Transverse colon (tissue), 4 donors: ENCODE measurements at regions not wholly inside any gene's neighbourhood (a gene's known extent, or its start where the extent isn't known, plus 50 kb on each side); places are given as distances from the start of the nearest gene placed in this dataset.

Experiments used
- DNase-seq: peaks from one replicate; pipeline ENCODE4 v3.0.0-alpha.2; 2019
- H3K27ac ChIP-seq, 4 donors: fragments of 200-600 bp; sonication (generic); 2 replicates each; pipeline ENCODE4 v1.5.1; 2016 to 2018; ENCODE audit warnings: inconsistent platforms in 4 of 4
- H3K27me3 ChIP-seq: fragments of 200-600 bp; sonication (generic); 2 replicates; pipeline ENCODE4 v1.5.1; 2017; ENCODE audit warnings: inconsistent platforms
- H3K36me3 ChIP-seq, 4 donors: fragments of 200-600 bp; sonication (generic); 2 replicates each; pipeline ENCODE4 v1.5.1; 2017 to 2019; ENCODE audit warnings: inconsistent platforms in 4 of 4
- H3K4me1 ChIP-seq, 4 donors: fragments of 200-600 bp; sonication (generic); 2 replicates each; pipeline ENCODE4 v1.5.1; 2017 to 2020; ENCODE audit warnings: inconsistent platforms in 4 of 4
- H3K4me3 ChIP-seq, 4 donors: fragments of 200-600 bp; sonication (generic); 1 replicate in 1 of 4; 2 replicates in 3 of 4; pipeline versions ENCODE4 v1.5.1 to v1.6.1; 2017 to 2019; ENCODE audit warnings: inconsistent platforms in 4 of 4
- H3K9me3 ChIP-seq, 2 donors: fragments of 200-600 bp; sonication (generic); 2 replicates each; pipeline ENCODE4 v1.5.1; 2017 to 2019; ENCODE audit warnings: inconsistent platforms in 2 of 2
- EP300 ChIP-seq: sonication (generic); formaldehyde crosslinking; IDR thresholded peaks from one replicate; pipeline ENCODE4 v1.6.1; 2017; ENCODE audit warnings: antibody characterized with exemption, low read depth
- POLR2A ChIP-seq: fragments of 450-650 bp; IDR thresholded peaks from one replicate; pipeline ENCODE4 v1.6.1; 2016; ENCODE audit warnings: antibody characterized with exemption, mild to moderate bottlenecking, moderate library complexity
- POLR2AphosphoS5 ChIP-seq, 3 donors: sonication (generic); formaldehyde crosslinking; IDR thresholded peaks; one replicate each; pipeline ENCODE4 v1.6.1; 2016; ENCODE audit warnings: antibody characterized with exemption in 3 of 3
- WGBS, 2 donors: methylation state at CpG; one replicate each; pipeline ENCODE4 v1.1.5; 2018; ENCODE audit warnings: low coverage in 1 of 2; 5-methylcytosine and 5-hydroxymethylcytosine counted together
- in situ Hi-C, 4 donors: fragments of 200-750 bp; cut with MboI; loops; one replicate each; pipeline versions ENCODE4 v1.15.0 to v1.15.1; 2017; ENCODE audit warnings: low sequenced_read_pairs in 3 of 4, low pct_ligation_motif_present in 1 of 4, low pct_unique_long_range_greater_than_20kb in 1 of 4
- intact Hi-C: fragments of 100-400 bp; cut with DNase I; formaldehyde crosslinking; loops from one replicate; pipeline ENCODE4 v1.15.1; 2023; ENCODE audit warnings: low total_unique reads
- TF ChIP-seq, protein P1 (sequence below), 5 experiments: fragments of 200-600 bp in 3 of 5; fragments of 450-650 bp in 2 of 5; sonication (generic) in 3 of 5; IDR thresholded peaks; 1 replicate in 2 of 5; 2 replicates in 3 of 5; pipeline ENCODE4 v1.5.1; 2016 to 2017; ENCODE audit warnings: antibody characterized with exemption in 5 of 5, inconsistent platforms in 3 of 5, mild to moderate bottlenecking in 2 of 5, moderate library complexity in 1 of 5

- 80 to 86% methylated on average over 1 to 4 of the region's 4 CpGs for WGBS, 2 donors
- H3K36me3 ChIP-seq, result no peaks in the 10 kb centered on the region
- H3K4me1 ChIP-seq, result peaks cover 0 to 34% (median 12%) of the 10 kb centered on the region in 4 donors
- H3K9me3 ChIP-seq, result no peaks in the 10 kb centered on the region
- no peak overlapping the region for H3K27ac ChIP-seq
- in situ Hi-C loops, result no loop called here
- intact Hi-C loops, result no loop called here
- TF ChIP-seq POLR2A (no peak), EP300 (no peak), POLR2AphosphoS5 (IDR thresholded peaks at IDR 0.05) (no peak)
- TF ChIP-seq, protein P1, sequence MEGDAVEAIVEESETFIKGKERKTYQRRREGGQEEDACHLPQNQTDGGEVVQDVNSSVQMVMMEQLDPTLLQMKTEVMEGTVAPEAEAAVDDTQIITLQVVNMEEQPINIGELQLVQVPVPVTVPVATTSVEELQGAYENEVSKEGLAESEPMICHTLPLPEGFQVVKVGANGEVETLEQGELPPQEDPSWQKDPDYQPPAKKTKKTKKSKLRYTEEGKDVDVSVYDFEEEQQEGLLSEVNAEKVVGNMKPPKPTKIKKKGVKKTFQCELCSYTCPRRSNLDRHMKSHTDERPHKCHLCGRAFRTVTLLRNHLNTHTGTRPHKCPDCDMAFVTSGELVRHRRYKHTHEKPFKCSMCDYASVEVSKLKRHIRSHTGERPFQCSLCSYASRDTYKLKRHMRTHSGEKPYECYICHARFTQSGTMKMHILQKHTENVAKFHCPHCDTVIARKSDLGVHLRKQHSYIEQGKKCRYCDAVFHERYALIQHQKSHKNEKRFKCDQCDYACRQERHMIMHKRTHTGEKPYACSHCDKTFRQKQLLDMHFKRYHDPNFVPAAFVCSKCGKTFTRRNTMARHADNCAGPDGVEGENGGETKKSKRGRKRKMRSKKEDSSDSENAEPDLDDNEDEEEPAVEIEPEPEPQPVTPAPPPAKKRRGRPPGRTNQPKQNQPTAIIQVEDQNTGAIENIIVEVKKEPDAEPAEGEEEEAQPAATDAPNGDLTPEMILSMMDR (IDR thresholded peaks at IDR 0.05), result no peak
- DNase-seq, result no peak
- H3K4me3 ChIP-seq, result no peak overlapping the region
- H3K27me3 ChIP-seq, result no peaks in the 10 kb centered on the region
These were observed 487.6 kb upstream of the ZMIZ1 start for GRCh38 chr10:78581133-78581694.

DNA sequence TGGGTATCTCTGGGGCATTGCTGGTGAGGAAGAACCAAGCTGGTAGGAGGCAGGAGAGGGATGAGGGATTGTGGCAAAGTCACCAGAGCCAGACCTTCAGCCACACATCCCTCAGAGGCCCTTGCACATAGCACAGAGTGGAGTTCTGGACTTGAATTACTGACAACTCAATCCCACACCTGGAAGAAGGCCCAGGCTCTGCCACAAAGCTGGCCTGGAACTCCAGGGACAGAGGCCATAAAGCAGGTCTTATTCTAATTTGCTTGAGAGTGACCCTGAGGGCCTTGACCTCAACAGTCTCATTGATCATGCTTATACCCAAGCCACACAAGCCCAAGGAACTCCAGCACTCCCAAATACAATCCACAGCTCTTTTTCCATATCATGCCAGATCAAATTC, 486.2 kb upstream of the ZMIZ1 start:
- Histone ChIP-seq H3K27me3 (no peaks in the 10 kb centered on the region), H3K27ac (no peak overlapping the region), H3K4me1 (peaks cover 3 to 30% (median 13%) of the 10 kb centered on the region in 4 donors), H3K9me3 (no peaks in the 10 kb centered on the region), H3K36me3 (no peaks in the 10 kb centered on the region), H3K4me3 (no peak overlapping the region)
- intact Hi-C loops (no loop called here), in situ Hi-C loops (no loop called here)
- no peak for DNase-seq
- TF ChIP-seq, protein P1 (IDR thresholded peaks at IDR 0.05), result no peak
- TF ChIP-seq POLR2AphosphoS5 (IDR thresholded peaks at IDR 0.05) (no peak), EP300 (no peak), POLR2A (no peak)

GRCh38 chr10:78584266-78584665, 484.5 kb upstream of the ZMIZ1 start:
- H3K9me3 ChIP-seq, result no peaks in the 10 kb centered on the region
- H3K36me3 ChIP-seq, result no peaks in the 10 kb centered on the region
- no peak for TF ChIP-seq POLR2AphosphoS5 (IDR thresholded peaks at IDR 0.05)
- TF ChIP-seq, protein P1 (IDR thresholded peaks at IDR 0.05), result no peak
- no peaks in the 10 kb centered on the region for H3K27me3 ChIP-seq
- peaks cover 20 to 47% (median 28%) of the 10 kb centered on the region in 4 donors for H3K4me1 ChIP-seq
- no peak for DNase-seq
- 82 to 100% methylated on average over 1 to 4 of the region's 4 CpGs for WGBS, 2 donors
- H3K4me3 ChIP-seq, result no peak overlapping the region
- in situ Hi-C loops, result no loop called here
- intact Hi-C loops, result no loop called here
- H3K27ac ChIP-seq, result peak overlapping the region in 3 of 4 donors; percentile 19 to 37 (median 29)

- TF ChIP-seq, protein P1 (IDR thresholded peaks at IDR 0.05), result no peak
- TF ChIP-seq POLR2AphosphoS5 (IDR thresholded peaks at IDR 0.05) (no peak), POLR2A (no peak), EP300 (no peak)
- Histone ChIP-seq H3K36me3 (no peaks in the 10 kb centered on the region), H3K27ac (peak overlapping the region in 3 of 4 donors; percentile 19 to 37 (median 29)), H3K27me3 (no peaks in the 10 kb centered on the region), H3K4me1 (peaks cover 24 to 48% (median 29%) of the 10 kb centered on the region in 4 donors), H3K9me3 (no peaks in the 10 kb centered on the region), H3K4me3 (no peak overlapping the region)
- intact Hi-C loops (no loop called here), in situ Hi-C loops (no loop called here)
- 31 to 63% methylated on average over 2 to 7 of the region's 7 CpGs for WGBS, 2 donors
- no peak for DNase-seq
These were observed 484.1 kb upstream of the ZMIZ1 start for GRCh38 chr10:78584681-78585080.
